ENCODE measurements at regions not wholly inside any gene's neighbourhood (a gene's known extent, or its start where the extent isn't known, plus 50 kb on each side); places are given as distances from the start of the nearest gene placed in this dataset.

- TF ChIP-seq JUN (IDR thresholded peaks at IDR 0.05; ENCODE audit: borderline replicate concordance, low read depth, low read length), result peak; percentile 74
- TF ChIP-seq JUN (CRISPR knock-in tag; IDR thresholded peaks at IDR 0.05; ENCODE audit: borderline replicate concordance), result no peak
- TF ChIP-seq, protein P1, sequence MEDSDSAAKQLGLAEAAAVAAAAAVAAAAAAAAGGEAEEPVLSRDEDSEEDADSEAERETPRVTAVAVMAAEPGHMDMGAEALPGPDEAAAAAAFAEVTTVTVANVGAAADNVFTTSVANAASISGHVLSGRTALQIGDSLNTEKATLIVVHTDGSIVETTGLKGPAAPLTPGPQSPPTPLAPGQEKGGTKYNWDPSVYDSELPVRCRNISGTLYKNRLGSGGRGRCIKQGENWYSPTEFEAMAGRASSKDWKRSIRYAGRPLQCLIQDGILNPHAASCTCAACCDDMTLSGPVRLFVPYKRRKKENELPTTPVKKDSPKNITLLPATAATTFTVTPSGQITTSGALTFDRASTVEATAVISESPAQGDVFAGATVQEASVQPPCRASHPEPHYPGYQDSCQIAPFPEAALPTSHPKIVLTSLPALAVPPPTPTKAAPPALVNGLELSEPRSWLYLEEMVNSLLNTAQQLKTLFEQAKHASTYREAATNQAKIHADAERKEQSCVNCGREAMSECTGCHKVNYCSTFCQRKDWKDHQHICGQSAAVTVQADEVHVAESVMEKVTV (CRISPR knock-in tag; IDR thresholded peaks at IDR 0.05), result 0 out of 2 replicates have a peak, but pooled peaks have one; percentile 14
- TF ChIP-seq, protein P2, sequence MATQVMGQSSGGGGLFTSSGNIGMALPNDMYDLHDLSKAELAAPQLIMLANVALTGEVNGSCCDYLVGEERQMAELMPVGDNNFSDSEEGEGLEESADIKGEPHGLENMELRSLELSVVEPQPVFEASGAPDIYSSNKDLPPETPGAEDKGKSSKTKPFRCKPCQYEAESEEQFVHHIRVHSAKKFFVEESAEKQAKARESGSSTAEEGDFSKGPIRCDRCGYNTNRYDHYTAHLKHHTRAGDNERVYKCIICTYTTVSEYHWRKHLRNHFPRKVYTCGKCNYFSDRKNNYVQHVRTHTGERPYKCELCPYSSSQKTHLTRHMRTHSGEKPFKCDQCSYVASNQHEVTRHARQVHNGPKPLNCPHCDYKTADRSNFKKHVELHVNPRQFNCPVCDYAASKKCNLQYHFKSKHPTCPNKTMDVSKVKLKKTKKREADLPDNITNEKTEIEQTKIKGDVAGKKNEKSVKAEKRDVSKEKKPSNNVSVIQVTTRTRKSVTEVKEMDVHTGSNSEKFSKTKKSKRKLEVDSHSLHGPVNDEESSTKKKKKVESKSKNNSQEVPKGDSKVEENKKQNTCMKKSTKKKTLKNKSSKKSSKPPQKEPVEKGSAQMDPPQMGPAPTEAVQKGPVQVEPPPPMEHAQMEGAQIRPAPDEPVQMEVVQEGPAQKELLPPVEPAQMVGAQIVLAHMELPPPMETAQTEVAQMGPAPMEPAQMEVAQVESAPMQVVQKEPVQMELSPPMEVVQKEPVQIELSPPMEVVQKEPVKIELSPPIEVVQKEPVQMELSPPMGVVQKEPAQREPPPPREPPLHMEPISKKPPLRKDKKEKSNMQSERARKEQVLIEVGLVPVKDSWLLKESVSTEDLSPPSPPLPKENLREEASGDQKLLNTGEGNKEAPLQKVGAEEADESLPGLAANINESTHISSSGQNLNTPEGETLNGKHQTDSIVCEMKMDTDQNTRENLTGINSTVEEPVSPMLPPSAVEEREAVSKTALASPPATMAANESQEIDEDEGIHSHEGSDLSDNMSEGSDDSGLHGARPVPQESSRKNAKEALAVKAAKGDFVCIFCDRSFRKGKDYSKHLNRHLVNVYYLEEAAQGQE (IDR thresholded peaks at IDR 0.05; ENCODE audit: borderline replicate concordance), result peak; percentile 49; the same call in 1 of the 2 replicates
- TF ChIP-seq, protein P2 (CRISPR knock-in tag; IDR thresholded peaks at IDR 0.05; ENCODE audit: low read depth), result no peak
- peak; percentile 29 to 74 (median 60); a peak in 5 of 6 replicates for TF ChIP-seq CTCF (IDR thresholded peaks at IDR 0.05 in 2 of 3, conservative IDR thresholded peaks at IDR 0.05 in 1 of 3; ENCODE audit: insufficient read depth in 2 of 3, low read depth in 1 of 3, low read length in 3 of 3)
- TF ChIP-seq FOXM1 (IDR thresholded peaks at IDR 0.05; ENCODE audit: low read depth), result no peak
- TF ChIP-seq FOXM1 (CRISPR knock-in tag; IDR thresholded peaks at IDR 0.05; ENCODE audit: low read depth), result no peak
- TF ChIP-seq ATF1 (CRISPR knock-in tag; IDR thresholded peaks at IDR 0.05), result no peak
- TF ChIP-seq ATF1 (tag; IDR thresholded peaks at IDR 0.05), result peak; percentile 20; the same call in 1 of the 2 replicates
- TF ChIP-seq TCF7 (IDR thresholded peaks at IDR 0.05; ENCODE audit: borderline replicate concordance), result no peak
- no peak for TF ChIP-seq ZNF253 (CRISPR knock-in tag; conservative IDR thresholded peaks at IDR 0.05)
- TF ChIP-seq, protein P3, sequence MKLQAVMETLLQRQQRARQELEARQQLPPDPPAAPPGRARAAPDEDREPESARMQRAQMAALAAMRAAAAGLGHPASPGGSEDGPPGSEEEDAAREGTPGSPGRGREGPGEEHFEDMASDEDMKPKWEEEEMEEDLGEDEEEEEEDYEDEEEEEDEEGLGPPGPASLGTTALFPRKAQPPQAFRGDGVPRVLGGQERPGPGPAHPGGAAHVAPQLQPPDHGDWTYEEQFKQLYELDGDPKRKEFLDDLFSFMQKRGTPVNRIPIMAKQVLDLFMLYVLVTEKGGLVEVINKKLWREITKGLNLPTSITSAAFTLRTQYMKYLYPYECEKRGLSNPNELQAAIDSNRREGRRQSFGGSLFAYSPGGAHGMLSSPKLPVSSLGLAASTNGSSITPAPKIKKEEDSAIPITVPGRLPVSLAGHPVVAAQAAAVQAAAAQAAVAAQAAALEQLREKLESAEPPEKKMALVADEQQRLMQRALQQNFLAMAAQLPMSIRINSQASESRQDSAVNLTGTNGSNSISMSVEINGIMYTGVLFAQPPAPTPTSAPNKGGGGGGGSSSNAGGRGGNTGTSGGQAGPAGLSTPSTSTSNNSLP (IDR thresholded peaks at IDR 0.05; ENCODE audit: borderline replicate concordance, low read depth, low read length), result peak; percentile 51; the same call in 1 of the 2 replicates
- TF ChIP-seq FOSL1 (tag; conservative IDR thresholded peaks at IDR 0.05), result peak; percentile 87
- no peak for TF ChIP-seq ZNF75A (CRISPR knock-in tag; IDR thresholded peaks at IDR 0.05)
Measured at GRCh38 chr3:157618075-157618760, 115.0 kb upstream of the VEPH1 start (continued).
